Loucy (cell line): ENCODE measurements at regions not wholly inside any gene's neighbourhood (a gene's known extent, or its start where the extent isn't known, plus 50 kb on each side); places are given as distances from the start of the nearest gene placed in this dataset.

ENCODE experiments used
- H2AFZ ChIP-seq: fragments of 200-600 bp; sonication (generic); 2 replicates; pipeline ENCODE4 v1.6.0; 2016; ENCODE audit warnings: antibody characterized with exemption, mild to moderate bottlenecking, low read length, moderate library complexity
- H3F3A ChIP-seq: fragments of 200-600 bp; 2 replicates; pipeline ENCODE4 v1.6.0; 2016; ENCODE audit warnings: antibody characterized with exemption, low read depth, mild to moderate bottlenecking
- H3K27me3 ChIP-seq: fragments of 200-600 bp; sonication (generic); 2 replicates; pipeline ENCODE4 v1.6.1; 2014; ENCODE audit warnings: low read length, mild to moderate bottlenecking; ENCODE audit not compliant: insufficient read depth, poor library complexity, severe bottlenecking
- H3K36me3 ChIP-seq: fragments of 200-600 bp; sonication (generic); 2 replicates; pipeline ENCODE4 v1.6.1; 2016; ENCODE audit warnings: low read length; ENCODE audit not compliant: insufficient read depth
- H3K4me1 ChIP-seq: fragments of 200-600 bp; sonication (generic); 2 replicates; pipeline ENCODE4 v1.5.1; 2014; ENCODE audit warnings: low read length, mild to moderate bottlenecking; ENCODE audit not compliant: insufficient read depth, poor library complexity, severe bottlenecking
- H3K4me2 ChIP-seq: fragments of 200-600 bp; sonication (generic); 2 replicates; pipeline ENCODE4 v1.6.0; 2014; ENCODE audit warnings: antibody characterized with exemption, low read length, low read depth, mild to moderate bottlenecking; ENCODE audit not compliant: poor library complexity, severe bottlenecking
- H3K4me3 ChIP-seq: fragments of 200-600 bp; sonication (generic); 2 replicates; pipeline ENCODE4 v1.5.1; 2014; ENCODE audit warnings: low read length, mild to moderate bottlenecking, mixed read lengths; ENCODE audit not compliant: poor library complexity, severe bottlenecking
- H3K79me2 ChIP-seq: fragments of 200-600 bp; sonication (generic); 2 replicates; pipeline ENCODE4 v1.6.1; 2014; ENCODE audit warnings: low read length; ENCODE audit not compliant: insufficient read depth
- H3K9ac ChIP-seq: fragments of 200-600 bp; sonication (generic); 2 replicates; pipeline ENCODE4 v1.6.0; 2014; ENCODE audit warnings: mild to moderate bottlenecking, low read depth, low read length, moderate library complexity; ENCODE audit not compliant: poor library complexity, severe bottlenecking
- H3K9me2 ChIP-seq: fragments of 200-600 bp; sonication (generic); replicated peaks from 2 replicates; pipeline ENCODE4 v1.6.1; 2016; ENCODE audit warnings: low read depth, low read length, mixed read lengths
- H3K9me3 ChIP-seq: fragments of 200-600 bp; sonication (generic); 2 replicates; pipeline ENCODE4 v1.6.1; 2014; ENCODE audit warnings: mild to moderate bottlenecking, antibody characterized with exemption, low read length, low read depth; ENCODE audit not compliant: insufficient read depth
- H4K20me1 ChIP-seq: fragments of 200-600 bp; sonication (generic); 2 replicates; pipeline ENCODE4 v1.6.0; 2014; ENCODE audit warnings: antibody characterized with exemption, low read length, mild to moderate bottlenecking; ENCODE audit not compliant: insufficient read depth, poor library complexity, severe bottlenecking
- CTCF ChIP-seq: fragments of 200-600 bp; sonication (generic); conservative IDR thresholded peaks from 2 replicates; pipeline ENCODE4 v1.5.1; 2014; ENCODE audit warnings: mild to moderate bottlenecking, antibody characterized with exemption, low read length
- EZH2phosphoT487 ChIP-seq: fragments of 200-600 bp; IDR thresholded peaks from 2 replicates; pipeline ENCODE4 v1.6.1; 2018; ENCODE audit warnings: antibody characterized with exemption, mild to moderate bottlenecking, moderate library complexity, borderline replicate concordance

- Histone ChIP-seq H3K79me2 (no peaks in the 10 kb centered on the region), H3K27me3 (no peaks in the 10 kb centered on the region), H3K4me3 (no peak overlapping the region), H3K4me1 (no peaks in the 10 kb centered on the region), H3K9me3 (no peaks in the 10 kb centered on the region), H2AFZ (no peak overlapping the region), H3K9me2 (no peaks in the 10 kb centered on the region), H3K9ac (no peak overlapping the region), H3K36me3 (no peaks in the 10 kb centered on the region), H3F3A (no peaks in the 10 kb centered on the region), H4K20me1 (no peaks in the 10 kb centered on the region), H3K4me2 (no peak overlapping the region)
- TF ChIP-seq EZH2phosphoT487 (no peak), CTCF (no peak)
These were observed 975.5 kb downstream of the OLFM4 start for GRCh38 chr13:54004026-54004699.

GRCh38 chr13:54016542-54016941 lies 987.9 kb downstream of the OLFM4 start:
- Histone ChIP-seq H4K20me1 (no peaks in the 10 kb centered on the region), H3K4me2 (no peak overlapping the region), H3K4me1 (no peaks in the 10 kb centered on the region), H3K79me2 (no peaks in the 10 kb centered on the region), H3K9me2 (no peaks in the 10 kb centered on the region), H2AFZ (no peak overlapping the region), H3K36me3 (no peaks in the 10 kb centered on the region), H3K9ac (no peak overlapping the region), H3K4me3 (no peak overlapping the region), H3F3A (no peaks in the 10 kb centered on the region), H3K9me3 (no peaks in the 10 kb centered on the region), H3K27me3 (no peaks in the 10 kb centered on the region)
- TF ChIP-seq EZH2phosphoT487 (no peak), CTCF (no peak)

GRCh38 chr13:54018485-54018884 lies 989.9 kb downstream of the OLFM4 start:
- no peaks in the 10 kb centered on the region for H3K4me1 ChIP-seq
- H4K20me1 ChIP-seq = no peaks in the 10 kb centered on the region
- H3K36me3 ChIP-seq = no peaks in the 10 kb centered on the region
- no peaks in the 10 kb centered on the region for H3K27me3 ChIP-seq
- H3K9me3 ChIP-seq = no peaks in the 10 kb centered on the region; the same call in 1 of the 2 replicates
- H3F3A ChIP-seq = no peaks in the 10 kb centered on the region
- H3K9ac ChIP-seq = no peak overlapping the region
- TF ChIP-seq EZH2phosphoT487 = no peak
- no peak for TF ChIP-seq CTCF
- no peak overlapping the region for H3K4me2 ChIP-seq
- no peak overlapping the region for H2AFZ ChIP-seq
- H3K9me2 ChIP-seq = no peaks in the 10 kb centered on the region
- H3K4me3 ChIP-seq = no peak overlapping the region
- no peaks in the 10 kb centered on the region for H3K79me2 ChIP-seq
